Astrocyte (in vitro differentiated cells and primary cell): ENCODE measurements at regions not wholly inside any gene's neighbourhood (a gene's known extent, or its start where the extent isn't known, plus 50 kb on each side); places are given as distances from the start of the nearest gene placed in this dataset.
A peak's percentile ranks its signal among the peaks of the same experiment; 100 is the strongest.

Experiments used
- DNase-seq: peaks from one replicate; pipeline ENCODE4 v3.0.0-alpha.2; 2010; ENCODE audit warnings: low read depth
- FAIRE-seq: peaks from 2 replicates; lab custom pipeline; 2011; peaks lifted over from hg19 to GRCh38; lab: Jason Lieb, UNC
- H2AFZ ChIP-seq: 2 replicates; pipeline ENCODE4 v1.6.0; 2012; ENCODE audit warnings: low read depth, low read length, inconsistent platforms
- H3K27ac ChIP-seq: 2 replicates; pipeline ENCODE4 v1.5.1; 2011; ENCODE audit warnings: low read depth, low read length, inconsistent platforms
- H3K27me3 ChIP-seq: 2 replicates; pipeline ENCODE4 v1.6.0; 2011; ENCODE audit warnings: low read length, inconsistent platforms; ENCODE audit not compliant: insufficient read depth
- H3K36me3 ChIP-seq: 2 replicates; pipeline ENCODE4 v1.5.1; 2011; ENCODE audit warnings: low read length, inconsistent platforms; ENCODE audit not compliant: insufficient read depth
- H3K4me1 ChIP-seq: 2 replicates; pipeline ENCODE4 v1.5.1; 2011; ENCODE audit warnings: low read length, inconsistent platforms; ENCODE audit not compliant: insufficient read depth
- H3K4me2 ChIP-seq: 2 replicates; pipeline ENCODE4 v1.6.0; 2012; ENCODE audit warnings: low read length, inconsistent platforms
- H3K4me3 ChIP-seq: 2 replicates; pipeline ENCODE4 v1.5.1; 2011; ENCODE audit warnings: low read depth, mild to moderate bottlenecking, low read length, inconsistent platforms; ENCODE audit not compliant: insufficient read depth
- H3K79me2 ChIP-seq: 2 replicates; pipeline ENCODE4 v1.6.0; 2012; ENCODE audit warnings: mild to moderate bottlenecking, low read length, inconsistent platforms; ENCODE audit not compliant: insufficient read depth
- H3K9ac ChIP-seq: 2 replicates; pipeline ENCODE4 v1.6.0; 2012; ENCODE audit warnings: mild to moderate bottlenecking, low read length, inconsistent platforms
- H3K9me3 ChIP-seq: 2 replicates; pipeline ENCODE4 v1.5.1; 2012; ENCODE audit warnings: low read depth, mild to moderate bottlenecking, low read length, inconsistent platforms; ENCODE audit not compliant: insufficient read depth
- H4K20me1 ChIP-seq: 2 replicates; pipeline ENCODE4 v1.6.0; 2012; ENCODE audit warnings: low read length, inconsistent platforms; ENCODE audit not compliant: insufficient read depth
- H3K27ac Mint-ChIP-seq: one replicate; pipeline ENCODE4 v1.8.0; 2021; ENCODE audit warnings: mild to moderate bottlenecking, mixed read lengths; ENCODE audit not compliant: unreplicated experiment
- H3K27me3 Mint-ChIP-seq: one replicate; pipeline ENCODE4 v1.8.0; 2021; ENCODE audit warnings: low read depth, mixed read lengths; ENCODE audit not compliant: unreplicated experiment
- H3K36me3 Mint-ChIP-seq: one replicate; pipeline ENCODE4 v1.8.0; 2021; ENCODE audit warnings: low read depth, mixed read lengths; ENCODE audit not compliant: unreplicated experiment
- H3K4me1 Mint-ChIP-seq: one replicate; pipeline ENCODE4 v1.8.0; 2021; ENCODE audit warnings: low read depth, mixed read lengths; ENCODE audit not compliant: unreplicated experiment
- H3K4me3 Mint-ChIP-seq: one replicate; pipeline ENCODE4 v1.8.0; 2021; ENCODE audit warnings: mild to moderate bottlenecking, moderate library complexity, mixed read lengths; ENCODE audit not compliant: unreplicated experiment
- H3K9me3 Mint-ChIP-seq: one replicate; pipeline ENCODE4 v1.8.0; 2021; ENCODE audit warnings: mild to moderate bottlenecking, mixed read lengths; ENCODE audit not compliant: unreplicated experiment
- EZH2 ChIP-seq: IDR thresholded peaks from 2 replicates; pipeline ENCODE4 v1.6.1; 2012; ENCODE audit warnings: mild to moderate bottlenecking, low read length, inconsistent platforms; ENCODE audit not compliant: insufficient read depth
- TF ChIP-seq, protein P1 (sequence below): IDR thresholded peaks from 2 replicates; pipeline ENCODE4 v1.5.1; 2011; ENCODE audit warnings: low read depth, mild to moderate bottlenecking, inconsistent platforms, low read length, moderate library complexity; ENCODE audit not compliant: insufficient read depth

DNA sequence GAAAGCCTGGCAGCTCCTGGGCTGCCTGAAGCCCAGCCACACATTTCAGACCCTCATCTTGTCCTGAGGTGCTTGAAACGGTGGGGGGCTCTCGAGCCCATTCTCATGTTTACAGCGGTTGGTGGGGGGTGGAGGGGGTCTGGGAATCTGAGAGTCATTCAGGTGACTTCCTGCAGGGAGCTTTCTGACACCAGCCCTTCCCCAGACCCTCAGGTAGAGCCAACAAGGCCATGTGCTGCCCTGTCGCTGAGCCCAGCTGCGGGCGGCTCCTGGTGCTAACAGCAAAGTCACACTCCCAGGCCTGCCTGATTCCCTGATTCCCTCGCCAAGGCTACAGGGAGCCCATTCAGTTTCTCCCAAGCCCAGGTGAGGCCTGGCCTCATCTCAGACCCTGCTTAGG is 324.9 kb upstream of the MEX3C start:
- H3K36me3 Mint-ChIP-seq = no peaks in the 10 kb centered on the region
- no peak for FAIRE-seq
- H3K27ac Mint-ChIP-seq = no peak overlapping the region
- Histone ChIP-seq H3K79me2 (no peaks in the 10 kb centered on the region), H3K9me3 (no peaks in the 10 kb centered on the region), H3K4me2 (no peak overlapping the region), H4K20me1 (no peaks in the 10 kb centered on the region), H3K27me3 (no peaks in the 10 kb centered on the region), H3K4me3 (no peak overlapping the region), H3K9ac (no peak overlapping the region), H3K36me3 (no peaks in the 10 kb centered on the region), H2AFZ (no peak overlapping the region), H3K4me1 (no peaks in the 10 kb centered on the region), H3K27ac (no peak overlapping the region)
- H3K4me3 Mint-ChIP-seq = no peak overlapping the region
- no peaks in the 10 kb centered on the region for H3K27me3 Mint-ChIP-seq
- no peak for DNase-seq
- H3K4me1 Mint-ChIP-seq = peaks cover 8% of the 10 kb centered on the region
- no peak for TF ChIP-seq EZH2
- TF ChIP-seq, protein P1, sequence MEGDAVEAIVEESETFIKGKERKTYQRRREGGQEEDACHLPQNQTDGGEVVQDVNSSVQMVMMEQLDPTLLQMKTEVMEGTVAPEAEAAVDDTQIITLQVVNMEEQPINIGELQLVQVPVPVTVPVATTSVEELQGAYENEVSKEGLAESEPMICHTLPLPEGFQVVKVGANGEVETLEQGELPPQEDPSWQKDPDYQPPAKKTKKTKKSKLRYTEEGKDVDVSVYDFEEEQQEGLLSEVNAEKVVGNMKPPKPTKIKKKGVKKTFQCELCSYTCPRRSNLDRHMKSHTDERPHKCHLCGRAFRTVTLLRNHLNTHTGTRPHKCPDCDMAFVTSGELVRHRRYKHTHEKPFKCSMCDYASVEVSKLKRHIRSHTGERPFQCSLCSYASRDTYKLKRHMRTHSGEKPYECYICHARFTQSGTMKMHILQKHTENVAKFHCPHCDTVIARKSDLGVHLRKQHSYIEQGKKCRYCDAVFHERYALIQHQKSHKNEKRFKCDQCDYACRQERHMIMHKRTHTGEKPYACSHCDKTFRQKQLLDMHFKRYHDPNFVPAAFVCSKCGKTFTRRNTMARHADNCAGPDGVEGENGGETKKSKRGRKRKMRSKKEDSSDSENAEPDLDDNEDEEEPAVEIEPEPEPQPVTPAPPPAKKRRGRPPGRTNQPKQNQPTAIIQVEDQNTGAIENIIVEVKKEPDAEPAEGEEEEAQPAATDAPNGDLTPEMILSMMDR = no peak
- H3K9me3 Mint-ChIP-seq = no peaks in the 10 kb centered on the region

DNA sequence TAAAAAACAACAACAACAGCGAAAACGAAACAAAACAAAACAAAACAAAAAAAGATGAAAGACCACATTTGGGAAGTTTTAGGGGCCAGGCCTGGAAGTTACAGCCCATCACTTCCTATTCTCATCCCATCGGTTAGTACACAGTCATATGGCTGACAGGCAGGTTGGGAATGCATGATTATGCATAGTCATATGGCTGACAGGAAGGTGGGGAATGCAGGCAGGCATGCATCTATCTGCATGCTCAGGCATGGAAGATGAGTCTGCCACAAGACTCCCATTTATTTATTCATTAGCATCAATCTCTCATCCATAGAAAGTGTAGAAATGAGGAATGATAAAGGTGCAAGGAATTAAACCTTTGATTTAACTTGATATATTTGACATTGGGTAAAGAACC is 325.3 kb upstream of the MEX3C start:
- H3K79me2 ChIP-seq = no peaks in the 10 kb centered on the region
- DNase-seq (no peak), FAIRE-seq (no peak)
- no peak overlapping the region for H3K9ac ChIP-seq
- TF ChIP-seq EZH2 = no peak
- TF ChIP-seq, protein P1 = no peak
- H3K4me1 Mint-ChIP-seq = peaks cover 8% of the 10 kb centered on the region
- no peaks in the 10 kb centered on the region for H3K27me3 ChIP-seq
- H3K4me3 ChIP-seq = no peak overlapping the region
- H3K4me1 ChIP-seq = no peaks in the 10 kb centered on the region
- H3K27ac ChIP-seq = no peak overlapping the region
- no peaks in the 10 kb centered on the region for H3K9me3 Mint-ChIP-seq
- H3K9me3 ChIP-seq = no peaks in the 10 kb centered on the region
- H3K4me2 ChIP-seq = no peak overlapping the region
- H4K20me1 ChIP-seq = no peaks in the 10 kb centered on the region
- no peaks in the 10 kb centered on the region for H3K36me3 Mint-ChIP-seq
- no peak overlapping the region for H2AFZ ChIP-seq
- no peaks in the 10 kb centered on the region for H3K27me3 Mint-ChIP-seq
- H3K36me3 ChIP-seq = no peaks in the 10 kb centered on the region
- no peak overlapping the region for H3K4me3 Mint-ChIP-seq
- H3K27ac Mint-ChIP-seq = peak overlapping the region; percentile 42

DNA sequence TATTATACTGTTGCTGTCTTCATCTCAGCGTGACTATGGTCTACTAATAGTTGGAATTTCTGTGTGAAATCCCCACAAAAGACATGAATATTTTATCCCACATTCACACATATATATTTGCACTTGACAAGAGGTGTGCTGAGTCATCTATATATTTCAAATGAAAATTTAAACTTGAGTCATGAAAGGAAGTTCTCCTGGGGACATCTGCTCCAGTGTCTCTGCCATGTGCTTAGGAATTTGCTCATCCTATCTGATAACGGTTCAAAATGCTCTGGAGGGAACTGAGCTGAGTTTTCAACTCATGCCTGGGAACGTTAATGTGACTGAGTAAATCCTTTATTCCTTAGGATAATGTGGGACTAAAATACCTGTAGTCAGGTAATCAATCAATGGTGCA is 326.2 kb upstream of the MEX3C start:
- Histone ChIP-seq H3K9ac (no peak overlapping the region), H3K79me2 (no peaks in the 10 kb centered on the region), H3K36me3 (no peaks in the 10 kb centered on the region), H2AFZ (no peak overlapping the region), H3K9me3 (no peaks in the 10 kb centered on the region), H4K20me1 (no peaks in the 10 kb centered on the region), H3K27me3 (no peaks in the 10 kb centered on the region), H3K4me2 (no peak overlapping the region), H3K4me3 (no peak overlapping the region), H3K4me1 (no peaks in the 10 kb centered on the region), H3K27ac (no peak overlapping the region)
- Mint-ChIP-seq H3K27ac (peak overlapping the region; percentile 42), H3K36me3 (no peaks in the 10 kb centered on the region), H3K4me3 (no peak overlapping the region), H3K9me3 (no peaks in the 10 kb centered on the region), H3K27me3 (no peaks in the 10 kb centered on the region), H3K4me1 (peaks cover 10% of the 10 kb centered on the region)
- DNase-seq (no peak), FAIRE-seq (no peak)
- no peak for TF ChIP-seq EZH2
- TF ChIP-seq, protein P1 = no peak
